MM.1S (cell line): ENCODE measurements at regions not wholly inside any gene's neighbourhood (a gene's known extent, or its start where the extent isn't known, plus 50 kb on each side); places are given as distances from the start of the nearest gene placed in this dataset.

Experiments
- DNase-seq: peaks from one replicate; pipeline ENCODE4 v3.0.0-alpha.2; 2015
- H2AFZ ChIP-seq: fragments of 300-600 bp; sonication (generic); 2 replicates; pipeline ENCODE4 v1.6.0; 2016; ENCODE audit warnings: antibody characterized with exemption, low read length
- H3F3A ChIP-seq: fragments of 300-600 bp; sonication (generic); 2 replicates; pipeline ENCODE4 v1.6.1; 2016; ENCODE audit warnings: mild to moderate bottlenecking, antibody characterized with exemption, low read length, moderate library complexity, mixed read lengths; ENCODE audit not compliant: insufficient read depth
- H3K27ac ChIP-seq: fragments of 300-600 bp; sonication (generic); 2 replicates; pipeline ENCODE4 v1.5.1; 2016; ENCODE audit warnings: mild to moderate bottlenecking, low read length
- H3K27me3 ChIP-seq: fragments of 300-600 bp; sonication (generic); replicated peaks from 2 replicates; pipeline ENCODE4 v1.6.0; 2016; ENCODE audit warnings: low read length; ENCODE audit not compliant: insufficient read depth
- H3K36me3 ChIP-seq: fragments of 300-600 bp; sonication (generic); replicated peaks from 2 replicates; pipeline ENCODE4 v1.6.1; 2016; ENCODE audit warnings: mild to moderate bottlenecking, low read length, mixed read lengths; ENCODE audit not compliant: insufficient read depth
- H3K4me1 ChIP-seq: fragments of 300-600 bp; sonication (generic); 2 replicates; pipeline ENCODE4 v1.6.1; 2016; ENCODE audit warnings: low read length, mixed read lengths
- H3K4me2 ChIP-seq: fragments of 300-600 bp; sonication (generic); 2 replicates; pipeline ENCODE4 v1.6.0; 2016; ENCODE audit warnings: low read depth, low read length
- H3K4me3 ChIP-seq: fragments of 300-600 bp; sonication (generic); 2 replicates; pipeline ENCODE4 v1.5.1; 2016; ENCODE audit warnings: low read length, mixed read lengths
- H3K79me2 ChIP-seq: fragments of 300-600 bp; sonication (generic); 2 replicates; pipeline ENCODE4 v1.6.1; 2016; ENCODE audit warnings: mixed run types, low read length, mixed read lengths
- H3K9ac ChIP-seq: fragments of 300-600 bp; sonication (generic); 2 replicates; pipeline ENCODE4 v1.6.1; 2016; ENCODE audit warnings: low read length, mixed read lengths
- H3K9me2 ChIP-seq: fragments of 300-600 bp; sonication (generic); replicated peaks from 2 replicates; pipeline ENCODE4 v1.6.1; 2016; ENCODE audit warnings: mild to moderate bottlenecking, low read length, mixed read lengths; ENCODE audit not compliant: insufficient read depth
- H3K9me3 ChIP-seq: fragments of 300-600 bp; sonication (generic); replicated peaks from 2 replicates; pipeline ENCODE4 v1.6.1; 2016; ENCODE audit warnings: mild to moderate bottlenecking, low read length, mixed read lengths; ENCODE audit not compliant: insufficient read depth
- H4K20me1 ChIP-seq: fragments of 300-600 bp; sonication (generic); 2 replicates; pipeline ENCODE4 v1.6.1; 2016; ENCODE audit warnings: mild to moderate bottlenecking, low read length, moderate library complexity, mixed read lengths; ENCODE audit not compliant: insufficient read depth
- EZH2 ChIP-seq: fragments of 300-600 bp; sonication (generic); optimal IDR thresholded peaks from 2 replicates; pipeline ENCODE3; 2017; ENCODE audit warnings: low read depth, mild to moderate bottlenecking, antibody characterized with exemption, low read length, mixed read lengths
- EZH2phosphoT487 ChIP-seq: fragments of 300-600 bp; sonication (generic); IDR thresholded peaks from 2 replicates; pipeline ENCODE4 v1.6.1; 2018; ENCODE audit warnings: antibody characterized with exemption, low read length
- TF ChIP-seq, protein P1 (sequence below): fragments of 300-600 bp; sonication (generic); IDR thresholded peaks from 2 replicates; pipeline ENCODE4 v1.5.1; 2016; ENCODE audit warnings: antibody characterized with exemption, low read length, mixed read lengths

DNA sequence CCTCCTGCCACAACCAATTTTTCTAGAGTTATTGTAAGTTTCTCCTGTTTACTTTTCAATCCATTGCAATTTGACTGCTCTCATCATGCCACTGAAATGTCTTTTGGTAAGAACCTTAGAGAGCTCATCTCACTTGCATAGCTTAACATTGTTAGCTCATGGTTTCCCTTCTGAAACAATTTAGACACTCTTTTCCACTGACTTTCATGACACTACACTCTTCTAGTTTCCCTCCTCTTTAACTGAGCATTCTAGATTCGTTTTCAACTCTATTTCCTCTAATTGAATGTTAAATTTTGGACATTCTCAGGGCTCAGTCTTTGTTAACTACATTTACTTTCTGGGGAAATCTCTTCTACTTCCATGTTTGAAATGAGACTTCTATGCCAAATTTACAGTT, 369.1 kb downstream of the JRKL start:
- no peak overlapping the region for H3K4me3 ChIP-seq
- TF ChIP-seq EZH2phosphoT487 = no peak
- no peak for TF ChIP-seq EZH2
- TF ChIP-seq, protein P1, sequence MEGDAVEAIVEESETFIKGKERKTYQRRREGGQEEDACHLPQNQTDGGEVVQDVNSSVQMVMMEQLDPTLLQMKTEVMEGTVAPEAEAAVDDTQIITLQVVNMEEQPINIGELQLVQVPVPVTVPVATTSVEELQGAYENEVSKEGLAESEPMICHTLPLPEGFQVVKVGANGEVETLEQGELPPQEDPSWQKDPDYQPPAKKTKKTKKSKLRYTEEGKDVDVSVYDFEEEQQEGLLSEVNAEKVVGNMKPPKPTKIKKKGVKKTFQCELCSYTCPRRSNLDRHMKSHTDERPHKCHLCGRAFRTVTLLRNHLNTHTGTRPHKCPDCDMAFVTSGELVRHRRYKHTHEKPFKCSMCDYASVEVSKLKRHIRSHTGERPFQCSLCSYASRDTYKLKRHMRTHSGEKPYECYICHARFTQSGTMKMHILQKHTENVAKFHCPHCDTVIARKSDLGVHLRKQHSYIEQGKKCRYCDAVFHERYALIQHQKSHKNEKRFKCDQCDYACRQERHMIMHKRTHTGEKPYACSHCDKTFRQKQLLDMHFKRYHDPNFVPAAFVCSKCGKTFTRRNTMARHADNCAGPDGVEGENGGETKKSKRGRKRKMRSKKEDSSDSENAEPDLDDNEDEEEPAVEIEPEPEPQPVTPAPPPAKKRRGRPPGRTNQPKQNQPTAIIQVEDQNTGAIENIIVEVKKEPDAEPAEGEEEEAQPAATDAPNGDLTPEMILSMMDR = no peak
- DNase-seq = peak; percentile 20
- H3K27me3 ChIP-seq = no peaks in the 10 kb centered on the region
- no peaks in the 10 kb centered on the region for H4K20me1 ChIP-seq
- H3K9me2 ChIP-seq = no peaks in the 10 kb centered on the region
- H3K27ac ChIP-seq = no peak overlapping the region; the same call in 1 of the 2 replicates
- H3K4me1 ChIP-seq = 0 out of 2 replicates have a peak, but pooled peaks cover 6% of the 10 kb centered on the region
- H3K9ac ChIP-seq = no peak overlapping the region
- H3F3A ChIP-seq = no peaks in the 10 kb centered on the region
- H3K9me3 ChIP-seq = no peaks in the 10 kb centered on the region
- no peak overlapping the region for H3K4me2 ChIP-seq
- H2AFZ ChIP-seq = no peak overlapping the region
- H3K79me2 ChIP-seq = no peaks in the 10 kb centered on the region
- no peaks in the 10 kb centered on the region for H3K36me3 ChIP-seq

DNA sequence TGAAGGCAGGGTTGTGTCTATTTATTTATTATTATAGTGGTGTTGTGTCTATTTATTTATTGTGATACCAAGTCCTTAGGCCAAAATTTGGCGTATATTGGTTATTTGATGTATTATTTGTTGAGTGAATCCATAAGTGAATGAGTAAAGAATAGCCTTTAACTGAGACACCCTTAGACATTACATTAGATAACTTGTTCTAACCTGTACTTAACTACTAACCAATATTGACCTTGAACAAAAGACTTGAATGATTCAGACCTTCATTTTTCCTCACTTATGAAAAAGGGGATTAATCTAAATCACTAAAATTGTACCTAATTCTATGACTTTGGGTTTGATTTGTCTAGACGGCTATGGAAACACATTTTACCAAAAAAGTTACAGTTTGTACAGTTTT, 370.5 kb downstream of the JRKL start:
- no peak overlapping the region for H3K4me2 ChIP-seq
- no peak for DNase-seq
- no peaks in the 10 kb centered on the region for H3K79me2 ChIP-seq
- no peaks in the 10 kb centered on the region for H3K9me3 ChIP-seq
- no peak overlapping the region for H3K4me3 ChIP-seq
- H3K27me3 ChIP-seq = no peaks in the 10 kb centered on the region
- H3K4me1 ChIP-seq = 0 out of 2 replicates have a peak, but pooled peaks cover 6% of the 10 kb centered on the region
- no peaks in the 10 kb centered on the region for H3F3A ChIP-seq
- H4K20me1 ChIP-seq = no peaks in the 10 kb centered on the region
- TF ChIP-seq EZH2phosphoT487 (no peak), EZH2 (no peak)
- TF ChIP-seq, protein P1 = no peak
- no peaks in the 10 kb centered on the region for H3K36me3 ChIP-seq
- no peak overlapping the region for H3K27ac ChIP-seq
- no peak overlapping the region for H2AFZ ChIP-seq
- no peaks in the 10 kb centered on the region for H3K9me2 ChIP-seq
- H3K9ac ChIP-seq = no peak overlapping the region

DNA sequence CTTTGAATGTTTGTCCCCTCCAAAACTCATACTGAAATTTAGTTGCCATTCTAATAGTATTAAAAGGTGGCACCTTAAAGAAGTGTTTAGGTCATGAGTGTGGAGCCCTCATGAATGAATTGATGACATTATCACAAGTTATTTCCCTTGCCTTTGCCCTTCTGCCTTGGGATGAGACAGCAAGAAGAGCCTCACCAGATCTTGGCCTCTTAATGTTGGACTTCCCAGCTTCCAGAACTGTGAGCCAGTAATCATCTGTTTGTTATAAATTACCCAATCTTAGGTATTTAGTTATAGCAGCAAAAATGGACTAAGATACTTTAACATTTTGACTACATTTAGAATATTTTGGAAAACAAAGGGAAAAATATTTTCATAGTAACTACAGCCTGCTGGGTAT, 371.0 kb downstream of the JRKL start:
- Histone ChIP-seq H3K9ac (no peak overlapping the region), H3K4me1 (0 out of 2 replicates have a peak, but pooled peaks cover 6% of the 10 kb centered on the region), H3K9me3 (no peaks in the 10 kb centered on the region), H2AFZ (no peak overlapping the region), H3F3A (no peaks in the 10 kb centered on the region), H3K27ac (no peak overlapping the region), H4K20me1 (no peaks in the 10 kb centered on the region), H3K36me3 (no peaks in the 10 kb centered on the region), H3K4me3 (no peak overlapping the region), H3K9me2 (no peaks in the 10 kb centered on the region), H3K4me2 (no peak overlapping the region), H3K79me2 (no peaks in the 10 kb centered on the region), H3K27me3 (no peaks in the 10 kb centered on the region)
- DNase-seq = no peak
- TF ChIP-seq EZH2 (no peak), EZH2phosphoT487 (no peak)
- TF ChIP-seq, protein P1 = no peak
